Neuronal stem cell (in vitro differentiated cells): ENCODE measurements at regions not wholly inside any gene's neighbourhood (a gene's known extent, or its start where the extent isn't known, plus 50 kb on each side); places are given as distances from the start of the nearest gene placed in this dataset.

ENCODE experiments used
- DNase-seq: peaks from one replicate; pipeline ENCODE4 v3.0.0-alpha.2; 2013; ENCODE audit warnings: low spot score
- H2AFZ ChIP-seq: one replicate; pipeline ENCODE4 v1.6.1; 2013; ENCODE audit warnings: mild to moderate bottlenecking, low read length, inconsistent platforms
- H2AK5ac ChIP-seq: 2 replicates; pipeline ENCODE4 v1.6.1; 2013; ENCODE audit warnings: low read depth, mild to moderate bottlenecking, inconsistent platforms, low read length, moderate library complexity, mixed read lengths
- H2BK120ac ChIP-seq: 2 replicates; pipeline ENCODE4 v1.6.1; 2013; ENCODE audit warnings: low read depth, mild to moderate bottlenecking, inconsistent platforms, low read length, moderate library complexity, mixed read lengths
- H2BK12ac ChIP-seq: one replicate; pipeline ENCODE4 v1.6.1; 2013; ENCODE audit warnings: low read length, inconsistent platforms
- H2BK15ac ChIP-seq: 2 replicates; pipeline ENCODE4 v1.6.1; 2013; ENCODE audit warnings: mild to moderate bottlenecking, low read length, inconsistent platforms, mixed read lengths
- H2BK5ac ChIP-seq: one replicate; pipeline ENCODE4 v1.6.1; 2013; ENCODE audit warnings: inconsistent platforms, mild to moderate bottlenecking, low read length, moderate library complexity
- H3K14ac ChIP-seq: one replicate; pipeline ENCODE4 v1.6.1; 2013; ENCODE audit warnings: low read length, inconsistent platforms
- H3K18ac ChIP-seq: 2 replicates; pipeline ENCODE4 v1.6.1; 2013; ENCODE audit warnings: low read length, inconsistent platforms
- H3K23ac ChIP-seq: 2 replicates; pipeline ENCODE4 v1.6.1; 2013; ENCODE audit warnings: low read depth, mild to moderate bottlenecking, mixed read lengths, low read length, inconsistent platforms; ENCODE audit not compliant: poor library complexity
- H3K27ac ChIP-seq: replicated peaks from 3 replicates; pipeline ENCODE4 v1.5.1; 2013; ENCODE audit warnings: low read length, inconsistent platforms
- H3K27me3 ChIP-seq, 3 experiments: 2 replicates each; pipeline ENCODE4 v1.6.1; 2013; ENCODE audit warnings: low read length in 3 of 3, mild to moderate bottlenecking in 2 of 3, inconsistent platforms in 1 of 3, low read depth in 1 of 3, mixed read lengths in 1 of 3, moderate library complexity in 1 of 3; ENCODE audit not compliant: control insufficient read depth in 3 of 3, insufficient read depth in 3 of 3
- H3K36me3 ChIP-seq, 2 donors: replicated peaks in 1 of 2; 2 replicates each; pipeline ENCODE4 v1.6.1; 2013; ENCODE audit warnings: low read length in 2 of 2; ENCODE audit not compliant: control insufficient read depth in 2 of 2, insufficient read depth in 2 of 2
- H3K4ac ChIP-seq: 2 replicates; pipeline ENCODE4 v1.6.1; 2013; ENCODE audit warnings: inconsistent platforms, mild to moderate bottlenecking, low read length, moderate library complexity
- H3K4me1 ChIP-seq, 2 donors: 1 replicate in 1 of 2; 2 replicates in 1 of 2; pipeline ENCODE4 v1.6.1; 2013; ENCODE audit warnings: low read length in 2 of 2, low read depth in 1 of 2; ENCODE audit not compliant: control insufficient read depth in 2 of 2, insufficient read depth in 1 of 2
- H3K4me2 ChIP-seq: one replicate; pipeline ENCODE4 v1.6.1; 2013; ENCODE audit warnings: mild to moderate bottlenecking, low read length, inconsistent platforms; ENCODE audit not compliant: insufficient read depth, poor library complexity, severe bottlenecking
- H3K4me3 ChIP-seq, 2 donors: 2 replicates each; pipeline ENCODE4 v1.5.1; 2013; ENCODE audit warnings: low read length in 2 of 2, mild to moderate bottlenecking in 2 of 2, inconsistent platforms in 1 of 2, moderate library complexity in 1 of 2
- H3K79me1 ChIP-seq: one replicate; pipeline ENCODE4 v1.6.1; 2013; ENCODE audit warnings: low read depth, mild to moderate bottlenecking, inconsistent platforms, low read length, moderate library complexity
- H3K9ac ChIP-seq: one replicate; pipeline ENCODE4 v1.6.1; 2013; ENCODE audit warnings: mild to moderate bottlenecking, low read depth, low read length, inconsistent platforms; ENCODE audit not compliant: poor library complexity
- H3K9me3 ChIP-seq, 2 donors: replicated peaks in 1 of 2; 2 replicates each; pipeline versions ENCODE3 to v1.6.1; 2013; ENCODE audit warnings: low read length in 2 of 2, mild to moderate bottlenecking in 2 of 2, inconsistent platforms in 1 of 2, low read depth in 1 of 2, mixed read lengths in 1 of 2, moderate library complexity in 1 of 2; ENCODE audit not compliant: control insufficient read depth in 2 of 2, insufficient read depth in 1 of 2
- H4K8ac ChIP-seq: one replicate; pipeline ENCODE4 v1.6.1; 2013; ENCODE audit warnings: low read depth, mild to moderate bottlenecking, inconsistent platforms, low read length, moderate library complexity
- H4K91ac ChIP-seq: one replicate; pipeline ENCODE4 v1.6.1; 2013; ENCODE audit warnings: low read length, low read depth, mild to moderate bottlenecking, inconsistent platforms; ENCODE audit not compliant: poor library complexity
- WGBS, 2 donors: extraction: QIAGEN DNeasy Blood & Tissue Kit; methylation state at CpG; one replicate each; pipeline ENCODE4 v1.1.7; 2013; ENCODE audit warnings: missing lambda C conversion rate in 2 of 2, mixed read lengths in 1 of 2; ENCODE audit not compliant: insufficient read length in 2 of 2, insufficient replicate concordance in 1 of 2; ENCODE audit errors: extremely low coverage in 2 of 2; 5-methylcytosine and 5-hydroxymethylcytosine counted together

DNA sequence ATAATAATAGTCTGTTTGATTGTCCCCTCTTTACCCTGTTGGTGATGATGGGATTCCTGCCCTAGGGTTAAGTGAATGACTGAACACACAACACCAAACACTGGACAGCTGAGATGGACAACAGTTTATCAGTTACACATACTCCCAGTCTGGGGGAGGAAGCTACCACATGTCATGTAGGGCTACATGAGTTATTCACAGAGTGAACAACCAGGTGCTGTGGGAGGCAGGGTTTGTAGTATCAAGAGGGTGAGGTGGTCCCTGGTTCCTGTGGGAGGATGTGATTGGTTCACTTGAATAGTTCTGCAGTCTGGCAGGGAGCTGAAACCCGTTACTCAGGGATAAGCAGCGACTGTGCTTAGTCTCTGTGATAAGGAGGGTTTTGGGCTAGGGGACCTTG lies 88.8 kb upstream of the AP1S2 start:
- Histone ChIP-seq H3K18ac (no peak overlapping the region), H3K14ac (no peak overlapping the region), H2BK120ac (no peak overlapping the region), H2BK5ac (no peak overlapping the region), H3K4me1 (peaks cover 4 to 10% of the 10 kb centered on the region in 2 donors), H2AFZ (no peak overlapping the region), H3K9me3 (no peaks in the 10 kb centered on the region), H2BK15ac (no peak overlapping the region), H3K23ac (no peak overlapping the region), H3K9ac (no peak overlapping the region), H4K8ac (no peak overlapping the region), H3K36me3 (no peaks in the 10 kb centered on the region), H4K91ac (no peak overlapping the region), H3K4me3 (no peak overlapping the region), H2AK5ac (no peak overlapping the region), H3K79me1 (no peaks in the 10 kb centered on the region), H3K27ac (no peak overlapping the region), H2BK12ac (no peak overlapping the region), H3K27me3 (no peaks in the 10 kb centered on the region), H3K4ac (no peak overlapping the region), H3K4me2 (no peak overlapping the region)
- DNase-seq, result no peak
- WGBS, 2 donors, result no CpG with 5 or more reads among the region's 2 CpGs

DNA sequence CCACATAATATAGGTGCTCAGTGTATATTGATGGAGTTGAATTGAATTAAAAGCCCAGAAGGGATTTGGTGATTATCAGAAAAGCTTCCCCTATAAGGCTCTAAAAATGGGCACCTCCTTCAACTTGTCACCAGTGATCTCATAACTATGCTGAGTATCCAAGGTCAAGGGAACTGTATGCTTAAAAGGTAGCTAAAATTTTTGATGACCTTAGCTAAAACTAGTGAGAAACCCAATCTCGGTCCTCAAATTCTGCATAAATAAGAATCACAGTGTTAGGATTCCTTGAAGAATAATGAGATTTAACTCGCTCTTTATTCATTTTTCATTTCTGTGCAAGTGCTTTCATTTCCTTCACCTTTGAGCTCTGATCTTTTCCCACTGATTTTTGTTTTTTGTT lies 87.7 kb upstream of the AP1S2 start:
- Histone ChIP-seq H3K4me2 (no peak overlapping the region), H2AK5ac (no peak overlapping the region), H3K4me1 (peaks cover 4% of the 10 kb centered on the region in 2 donors), H3K18ac (no peak overlapping the region), H3K4ac (no peak overlapping the region), H3K9me3 (no peaks in the 10 kb centered on the region), H3K27me3 (no peaks in the 10 kb centered on the region), H3K27ac (no peak overlapping the region), H3K79me1 (no peaks in the 10 kb centered on the region), H3K14ac (no peak overlapping the region), H2BK12ac (no peak overlapping the region), H4K91ac (no peak overlapping the region), H3K36me3 (no peaks in the 10 kb centered on the region), H3K4me3 (no peak overlapping the region), H2BK15ac (no peak overlapping the region), H3K9ac (no peak overlapping the region), H4K8ac (no peak overlapping the region), H2BK120ac (no peak overlapping the region), H2BK5ac (no peak overlapping the region), H3K23ac (no peak overlapping the region), H2AFZ (no peak overlapping the region)
- WGBS, 2 donors, result no CpG with 5 or more reads among the region's 2 CpGs
- DNase-seq, result no peak

DNA sequence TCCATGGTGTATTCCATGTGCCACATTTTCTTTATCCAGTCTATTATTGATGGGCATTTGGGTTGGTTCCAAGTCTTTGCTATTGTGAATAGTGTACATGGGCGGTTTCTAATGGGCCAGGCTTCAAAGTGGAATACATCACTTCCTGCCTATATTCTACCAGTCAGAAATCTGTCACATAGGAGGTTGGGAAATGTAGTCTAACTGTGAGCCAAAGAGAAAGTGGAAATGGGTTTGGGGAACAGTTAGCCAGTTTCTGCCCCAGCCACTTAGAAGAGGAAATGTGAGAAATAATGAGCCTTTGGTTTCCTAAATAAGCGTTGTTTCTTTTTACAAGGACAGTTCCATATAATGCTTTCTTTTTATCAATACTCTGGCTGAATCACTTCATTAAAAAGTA lies 85.1 kb upstream of the AP1S2 start:
- Histone ChIP-seq H2AFZ (no peak overlapping the region), H3K4me1 (no peaks in the 10 kb centered on the region), H3K27me3 (no peaks in the 10 kb centered on the region), H3K4ac (no peak overlapping the region), H4K8ac (no peak overlapping the region), H2BK15ac (no peak overlapping the region), H3K79me1 (no peaks in the 10 kb centered on the region), H3K18ac (no peak overlapping the region), H2BK12ac (no peak overlapping the region), H3K4me3 (no peak overlapping the region), H2AK5ac (no peak overlapping the region), H3K9me3 (no peaks in the 10 kb centered on the region), H3K9ac (no peak overlapping the region), H3K23ac (no peak overlapping the region), H2BK5ac (no peak overlapping the region), H3K36me3 (no peaks in the 10 kb centered on the region), H4K91ac (no peak overlapping the region), H2BK120ac (no peak overlapping the region), H3K4me2 (no peak overlapping the region), H3K14ac (no peak overlapping the region), H3K27ac (no peak overlapping the region)
- no peak for DNase-seq
- WGBS, 2 donors, result no CpG with 5 or more reads among the region's 2 CpGs

DNA sequence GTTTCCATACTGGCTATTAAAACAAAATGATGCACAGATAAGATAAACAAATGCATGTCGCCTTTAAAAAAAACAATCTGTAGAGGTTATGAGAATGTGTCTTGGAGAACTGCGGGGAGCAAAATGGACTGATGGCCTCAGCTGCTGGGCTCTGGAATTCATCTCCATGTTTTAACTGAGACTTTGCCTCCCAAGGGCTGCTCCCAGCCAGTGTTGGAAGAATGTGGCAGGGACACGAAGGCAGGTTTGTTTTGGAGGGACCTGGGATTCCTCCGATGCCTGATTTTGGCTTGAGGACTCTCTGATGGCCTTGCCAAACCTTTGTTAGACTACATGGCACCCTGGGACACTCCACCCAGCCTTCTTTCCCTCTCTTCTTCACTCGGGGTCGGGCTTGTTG lies 83.5 kb upstream of the AP1S2 start:
- no CpG with 5 or more reads among the region's 6 CpGs for WGBS, 2 donors
- H3K23ac ChIP-seq, result no peak overlapping the region
- H2BK120ac ChIP-seq, result no peak overlapping the region

More for the DNA sequence above, 83.5 kb upstream of the AP1S2 start:
- no peaks in the 10 kb centered on the region for H3K79me1 ChIP-seq
- no peak for DNase-seq
- H3K14ac ChIP-seq, result no peak overlapping the region
- no peak overlapping the region for H2BK15ac ChIP-seq
- no peak overlapping the region for H2AK5ac ChIP-seq
- H2AFZ ChIP-seq, result peak overlapping the region; percentile 24
- no peak overlapping the region for H3K18ac ChIP-seq
- H3K4me2 ChIP-seq, result no peak overlapping the region
- no peak overlapping the region for H4K8ac ChIP-seq
- no peak overlapping the region for H4K91ac ChIP-seq
- no peak overlapping the region for H3K4ac ChIP-seq
- no peak overlapping the region for H3K4me3 ChIP-seq
- H2BK5ac ChIP-seq, result no peak overlapping the region
- H3K27ac ChIP-seq, result no peak overlapping the region
- H3K9me3 ChIP-seq, result no peaks in the 10 kb centered on the region
- H3K27me3 ChIP-seq, result no peaks in the 10 kb centered on the region
- peaks cover 0 to 2% of the 10 kb centered on the region in 2 donors for H3K4me1 ChIP-seq
- H2BK12ac ChIP-seq, result no peak overlapping the region
- no peaks in the 10 kb centered on the region for H3K36me3 ChIP-seq
- no peak overlapping the region for H3K9ac ChIP-seq
